Natural killer cell (primary cell): ENCODE measurements at regions not wholly inside any gene's neighbourhood (a gene's known extent, or its start where the extent isn't known, plus 50 kb on each side); places are given as distances from the start of the nearest gene placed in this dataset.
"Not testable (repeated sequence)": the region's sequence is repeated elsewhere in the genome, so short reads cannot be mapped to it uniquely, and the experiment has no call there.

Experiments
- ATAC-seq, 3 donors: fragments of 150-1000 bp in 2 of 3; fragments of 200-7000 bp in 1 of 3; cut with Tn5 transposase; 1 replicate in 1 of 3; 2 replicates in 2 of 3; pipeline ENCODE4 v1.10.0; 2021; ENCODE audit warnings: mild to moderate bottlenecking in 2 of 3, moderate library complexity in 2 of 3
- DNase-seq, 2 donors: peaks; one replicate each; pipeline versions ENCODE4 v3.0.0 to v3.0.0-alpha.2; 2013 to 2021; ENCODE audit warnings: mixed read lengths in 1 of 2
- H3K27ac ChIP-seq: one replicate; pipeline ENCODE4 v1.5.1; 2013; ENCODE audit warnings: mild to moderate bottlenecking, low read length
- H3K27me3 ChIP-seq: one replicate; pipeline ENCODE4 v1.6.1; 2013; ENCODE audit warnings: low read length; ENCODE audit not compliant: control insufficient read depth, insufficient read depth
- H3K36me3 ChIP-seq: one replicate; pipeline ENCODE4 v1.6.1; 2013; ENCODE audit warnings: low read length; ENCODE audit not compliant: control insufficient read depth, insufficient read depth
- H3K4me1 ChIP-seq: one replicate; pipeline ENCODE4 v1.6.1; 2013; ENCODE audit warnings: low read length; ENCODE audit not compliant: control insufficient read depth, insufficient read depth
- H3K4me3 ChIP-seq: one replicate; pipeline ENCODE4 v1.5.1; 2013; ENCODE audit warnings: low read length
- H3K9me3 ChIP-seq: one replicate; pipeline ENCODE4 v1.6.1; 2013; ENCODE audit warnings: low read length; ENCODE audit not compliant: control insufficient read depth, insufficient read depth
- H3K27ac Mint-ChIP-seq, 2 donors: one replicate each; pipeline ENCODE4 v1.8.0; 2022; ENCODE audit warnings: mild to moderate bottlenecking in 2 of 2, mixed read lengths in 2 of 2, moderate library complexity in 1 of 2
- H3K27me3 Mint-ChIP-seq, 2 donors: one replicate each; pipeline ENCODE4 v1.8.0; 2022; ENCODE audit warnings: low read depth in 2 of 2, mixed read lengths in 2 of 2
- H3K36me3 Mint-ChIP-seq: one replicate; pipeline ENCODE4 v1.8.0; 2022; ENCODE audit warnings: mixed read lengths
- H3K4me1 Mint-ChIP-seq, 2 donors: one replicate each; pipeline ENCODE4 v1.8.0; 2022; ENCODE audit warnings: mixed read lengths in 2 of 2
- H3K4me3 Mint-ChIP-seq: one replicate; pipeline ENCODE4 v1.8.0; 2022; ENCODE audit warnings: mild to moderate bottlenecking, moderate library complexity, mixed read lengths
- H3K9me3 Mint-ChIP-seq, 2 donors: one replicate each; pipeline ENCODE4 v1.8.0; 2022; ENCODE audit warnings: mixed read lengths in 2 of 2
- CTCF ChIP-seq: fragments of 200-600 bp; IDR thresholded peaks from one replicate; pipeline ENCODE4 v1.8.0; 2022; ENCODE audit warnings: antibody characterized with exemption
- WGBS: methylation state at CpG from one replicate; pipeline ENCODE4 v1.1.7; 2013; ENCODE audit warnings: missing lambda C conversion rate; ENCODE audit not compliant: insufficient coverage; 5-methylcytosine and 5-hydroxymethylcytosine counted together
- intact Hi-C: fragments of 100-400 bp; cut with micrococcal nuclease; formaldehyde crosslinking; loops from one replicate; pipeline ENCODE4 v1.14.2; 2022

- Histone ChIP-seq H3K9me3 (no peaks in the 10 kb centered on the region), H3K4me1 (no peaks in the 10 kb centered on the region), H3K36me3 (no peaks in the 10 kb centered on the region), H3K27ac (no peak overlapping the region), H3K4me3 (no peak overlapping the region), H3K27me3 (no peaks in the 10 kb centered on the region)
- no peaks in the 10 kb centered on the region for H3K9me3 Mint-ChIP-seq
- H3K4me3 Mint-ChIP-seq = no peak overlapping the region
- no CpG with 5 or more reads among the region's 1 CpG for WGBS
- no peaks in the 10 kb centered on the region for H3K36me3 Mint-ChIP-seq
- peaks cover 0 to 4% of the 10 kb centered on the region in 2 donors for H3K4me1 Mint-ChIP-seq
- ATAC-seq = no peak
- H3K27ac Mint-ChIP-seq = no peak overlapping the region
- no peak for DNase-seq
- peaks cover 5 to 14% of the 10 kb centered on the region in 2 donors for H3K27me3 Mint-ChIP-seq
- intact Hi-C loops = no loop called here
- no peak for TF ChIP-seq CTCF
These were observed 136.9 kb downstream of the DIRAS2 start for GRCh38 chr9:90505695-90506094.

GRCh38 chr9:90506402-90506801 is 136.2 kb downstream of the DIRAS2 start:
- H3K4me3 Mint-ChIP-seq, H3K4me1 Mint-ChIP-seq, H3K27ac Mint-ChIP-seq, intact Hi-C loops, H3K9me3 Mint-ChIP-seq, H3K27ac ChIP-seq, H3K4me3 ChIP-seq, H3K27me3 ChIP-seq, DNase-seq, H3K4me1 ChIP-seq, H3K36me3 ChIP-seq, H3K9me3 ChIP-seq, H3K36me3 Mint-ChIP-seq, ATAC-seq, H3K27me3 Mint-ChIP-seq: not testable (repeated sequence)
- WGBS = 62% methylated on average over 3 of the region's 4 CpGs

- Histone ChIP-seq H3K36me3 (no peaks in the 10 kb centered on the region), H3K4me1 (no peaks in the 10 kb centered on the region), H3K27ac (no peak overlapping the region), H3K27me3 (no peaks in the 10 kb centered on the region), H3K9me3 (no peaks in the 10 kb centered on the region), H3K4me3 (no peak overlapping the region)
- Mint-ChIP-seq H3K27me3 (peaks cover 0 to 3% of the 10 kb centered on the region in 2 donors), H3K36me3 (no peaks in the 10 kb centered on the region), H3K9me3 (no peaks in the 10 kb centered on the region), H3K4me3 (no peak overlapping the region), H3K27ac (no peak overlapping the region), H3K4me1 (peaks cover 0 to 4% of the 10 kb centered on the region in 2 donors)
- DNase-seq = no peak
- intact Hi-C loops = no loop called here
- 100% methylated on average over 1 of the region's 2 CpGs for WGBS
- TF ChIP-seq CTCF = no peak
- no peak for ATAC-seq
These were observed 135.0 kb downstream of the DIRAS2 start for GRCh38 chr9:90507621-90508020.

DNA sequence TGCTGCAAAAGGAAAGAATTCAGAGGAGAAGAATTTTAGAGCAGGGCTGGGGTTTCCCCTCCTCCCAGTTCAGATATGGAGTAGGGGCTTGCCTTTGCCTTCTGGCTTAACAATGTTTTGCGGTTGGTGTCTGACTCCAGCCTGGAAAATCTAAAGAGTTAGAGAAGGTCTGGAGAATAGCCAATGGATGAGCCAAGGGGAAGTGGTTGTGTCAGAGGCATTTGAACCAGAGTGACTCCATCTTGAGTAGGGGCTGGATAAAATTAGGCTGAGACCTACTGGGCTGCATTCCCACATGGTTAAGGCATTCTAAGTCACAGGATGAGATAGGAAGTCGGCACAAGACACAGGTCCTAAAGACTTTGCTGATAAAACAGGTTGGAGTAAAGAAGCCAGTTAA is 133.7 kb downstream of the DIRAS2 start:
- H3K36me3 ChIP-seq = no peaks in the 10 kb centered on the region
- H3K4me1 ChIP-seq = no peaks in the 10 kb centered on the region
- DNase-seq = no peak
- no peak overlapping the region for H3K4me3 Mint-ChIP-seq
- no peak for TF ChIP-seq CTCF
- H3K9me3 Mint-ChIP-seq = no peaks in the 10 kb centered on the region
- peaks cover 0 to 4% of the 10 kb centered on the region in 2 donors for H3K4me1 Mint-ChIP-seq
- H3K27ac Mint-ChIP-seq = no peak overlapping the region
- H3K9me3 ChIP-seq = no peaks in the 10 kb centered on the region
- no peaks in the 10 kb centered on the region for H3K36me3 Mint-ChIP-seq
- WGBS = 82% methylated on average over 2 of the region's 2 CpGs
- peaks cover 0 to 3% of the 10 kb centered on the region in 2 donors for H3K27me3 Mint-ChIP-seq
- no peak overlapping the region for H3K27ac ChIP-seq
- intact Hi-C loops = no loop called here
- H3K27me3 ChIP-seq = no peaks in the 10 kb centered on the region
- H3K4me3 ChIP-seq = no peak overlapping the region
- no peak for ATAC-seq
